AG04450 (cell line): ENCODE measurements at regions not wholly inside any gene's neighbourhood (a gene's known extent, or its start where the extent isn't known, plus 50 kb on each side); places are given as distances from the start of the nearest gene placed in this dataset.

ENCODE experiments used
- CTCF ChIA-PET: fragments of 300-600, 350-600 bp; formaldehyde crosslinking; extraction: SDS; loops from one replicate; lab custom pipeline; 2022; ENCODE audit warnings: antibody characterized with exemption, inconsistent platforms; lab: Charles Lee
- POLR2A ChIA-PET: fragments of 350-600 bp; formaldehyde crosslinking; extraction: SDS; loops from one replicate; lab custom pipeline; 2021; ENCODE audit warnings: antibody characterized with exemption, inconsistent platforms; lab: Yijun Ruan, JAX
- DNase-seq: peaks from one replicate; pipeline ENCODE4 v3.0.0-alpha.2; 2011; ENCODE audit warnings: low read depth, low spot score
- H3K27ac ChIP-seq: one replicate; pipeline ENCODE4 v1.5.1; 2012; ENCODE audit warnings: low read depth, low read length, control low read depth
- H3K27me3 ChIP-seq: one replicate; pipeline ENCODE4 v1.6.0; 2012; ENCODE audit warnings: low read length; ENCODE audit not compliant: control insufficient read depth, insufficient read depth
- H3K4me3 ChIP-seq: 2 replicates; pipeline ENCODE4 v1.5.1; 2011; ENCODE audit warnings: mild to moderate bottlenecking, low read depth, low read length, control low read depth
- H3K9me3 ChIP-seq: 2 replicates; pipeline ENCODE4 v1.5.1; 2012; ENCODE audit warnings: low read length; ENCODE audit not compliant: control insufficient read depth, insufficient read depth
- TF ChIP-seq, protein P1 (sequence below): IDR thresholded peaks from 2 replicates; pipeline ENCODE4 v1.5.1; 2011; ENCODE audit warnings: low read depth, low read length, control low read depth, inconsistent platforms

DNA sequence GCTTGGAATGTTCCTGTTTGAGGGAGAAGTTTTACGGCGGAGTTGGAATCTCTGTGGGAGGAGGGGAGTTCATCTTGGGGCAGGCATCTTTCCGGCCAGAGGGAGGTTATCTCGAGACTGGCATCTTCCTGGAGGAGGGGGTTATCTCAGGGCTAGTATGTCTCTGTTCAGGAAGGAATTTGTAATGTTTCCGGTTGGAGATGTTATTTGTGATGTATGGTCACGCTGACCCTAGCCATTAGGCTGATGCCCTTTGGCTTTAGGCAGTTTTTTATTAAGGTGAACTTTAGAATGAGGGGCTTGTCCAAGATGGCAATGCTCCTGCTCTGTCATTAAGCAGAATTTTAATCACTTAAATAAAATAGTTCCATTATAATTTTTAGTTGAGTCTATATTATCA lies 449.7 kb downstream of the PCDH10 start:
- H3K4me3 ChIP-seq, result no peak overlapping the region
- ChIA-PET CTCF (no interaction called here), POLR2A (no interaction called here)
- no peak for DNase-seq
- TF ChIP-seq, protein P1, sequence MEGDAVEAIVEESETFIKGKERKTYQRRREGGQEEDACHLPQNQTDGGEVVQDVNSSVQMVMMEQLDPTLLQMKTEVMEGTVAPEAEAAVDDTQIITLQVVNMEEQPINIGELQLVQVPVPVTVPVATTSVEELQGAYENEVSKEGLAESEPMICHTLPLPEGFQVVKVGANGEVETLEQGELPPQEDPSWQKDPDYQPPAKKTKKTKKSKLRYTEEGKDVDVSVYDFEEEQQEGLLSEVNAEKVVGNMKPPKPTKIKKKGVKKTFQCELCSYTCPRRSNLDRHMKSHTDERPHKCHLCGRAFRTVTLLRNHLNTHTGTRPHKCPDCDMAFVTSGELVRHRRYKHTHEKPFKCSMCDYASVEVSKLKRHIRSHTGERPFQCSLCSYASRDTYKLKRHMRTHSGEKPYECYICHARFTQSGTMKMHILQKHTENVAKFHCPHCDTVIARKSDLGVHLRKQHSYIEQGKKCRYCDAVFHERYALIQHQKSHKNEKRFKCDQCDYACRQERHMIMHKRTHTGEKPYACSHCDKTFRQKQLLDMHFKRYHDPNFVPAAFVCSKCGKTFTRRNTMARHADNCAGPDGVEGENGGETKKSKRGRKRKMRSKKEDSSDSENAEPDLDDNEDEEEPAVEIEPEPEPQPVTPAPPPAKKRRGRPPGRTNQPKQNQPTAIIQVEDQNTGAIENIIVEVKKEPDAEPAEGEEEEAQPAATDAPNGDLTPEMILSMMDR, result no peak
- H3K27ac ChIP-seq, result no peak overlapping the region
- H3K27me3 ChIP-seq, result no peaks in the 10 kb centered on the region
- H3K9me3 ChIP-seq, result no peaks in the 10 kb centered on the region

DNA sequence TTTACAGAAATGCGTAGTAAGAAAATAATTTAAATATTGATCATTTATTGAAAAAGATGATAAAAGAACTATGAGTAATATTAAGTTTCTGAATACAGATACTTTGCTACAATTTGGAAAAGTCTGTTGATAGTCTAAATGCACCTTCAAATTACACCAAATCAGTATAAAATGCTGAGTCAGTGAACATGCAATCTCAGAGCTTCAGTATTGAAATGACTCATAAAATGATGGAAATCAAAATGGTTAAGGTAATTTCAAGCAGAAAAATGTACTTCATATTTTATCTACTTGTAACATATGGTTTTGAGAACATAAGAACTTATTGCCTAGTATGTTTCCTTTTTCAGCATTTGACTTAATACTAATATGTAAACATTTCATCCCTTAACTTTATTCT lies 448.2 kb downstream of the PCDH10 start:
- Histone ChIP-seq H3K27ac (no peak overlapping the region), H3K27me3 (no peaks in the 10 kb centered on the region), H3K4me3 (no peak overlapping the region), H3K9me3 (no peaks in the 10 kb centered on the region)
- POLR2A ChIA-PET, result no interaction called here
- no peak for DNase-seq
- TF ChIP-seq, protein P1, result no peak
- CTCF ChIA-PET, result no interaction called here

DNA sequence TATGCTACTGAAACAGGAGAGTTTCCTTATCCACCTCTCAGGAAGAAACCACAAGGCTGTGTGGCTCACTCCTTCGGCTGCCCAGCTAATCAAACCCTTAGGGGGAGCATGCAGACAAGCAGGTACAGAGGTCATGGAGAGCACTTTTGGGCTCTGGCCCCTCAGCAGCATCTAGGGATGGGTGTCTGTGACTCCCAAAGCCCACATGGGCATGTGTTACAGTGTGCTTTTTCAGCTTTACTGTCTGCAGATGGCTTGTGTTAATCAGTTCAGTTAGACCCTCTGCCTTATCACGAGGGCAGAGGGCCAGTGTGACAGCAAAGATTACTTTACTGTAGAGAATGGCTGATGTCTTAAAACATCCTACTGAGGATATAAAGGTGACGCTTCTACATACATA lies 447.4 kb downstream of the PCDH10 start:
- DNase-seq, result no peak
- Histone ChIP-seq H3K4me3 (no peak overlapping the region), H3K9me3 (no peaks in the 10 kb centered on the region), H3K27me3 (no peaks in the 10 kb centered on the region), H3K27ac (no peak overlapping the region)
- CTCF ChIA-PET, result no interaction called here
- TF ChIP-seq, protein P1, result no peak
- POLR2A ChIA-PET, result no interaction called here

DNA sequence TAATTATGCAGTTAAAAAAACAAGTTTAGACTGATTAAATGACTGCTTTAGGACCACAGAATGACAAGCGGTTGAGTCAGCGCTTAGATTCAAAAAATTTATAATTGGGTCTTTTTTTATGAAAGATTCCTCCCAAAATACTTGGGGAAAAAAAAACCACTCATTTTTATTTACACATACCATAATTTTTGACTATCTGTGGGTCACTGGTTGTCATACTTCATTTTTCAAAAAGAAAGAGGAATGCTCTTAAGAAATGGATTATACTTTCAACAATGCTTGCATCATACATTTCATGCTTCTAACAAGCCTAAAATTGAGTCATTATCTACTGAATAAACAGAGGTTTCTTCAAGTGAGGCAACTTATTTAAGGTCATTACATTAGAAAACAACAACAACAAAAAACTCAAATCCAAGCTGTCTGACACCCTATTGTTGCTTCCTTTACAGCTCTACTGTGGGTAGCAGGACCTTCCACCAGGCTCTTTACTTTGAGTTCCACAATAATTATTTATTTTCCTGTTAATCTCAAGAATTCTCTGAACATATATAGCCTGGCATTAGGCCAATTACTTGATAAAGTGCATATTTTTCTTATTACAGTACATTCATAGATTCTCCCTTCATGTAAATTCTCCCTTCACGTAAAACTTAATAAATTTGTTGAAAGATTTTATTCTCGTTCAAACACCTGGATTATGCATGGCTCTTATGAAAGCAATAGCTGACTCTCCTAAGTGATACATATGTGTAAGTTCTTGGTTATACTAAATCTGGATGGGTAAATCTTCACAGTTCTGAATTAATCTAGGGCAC lies 445.5 kb downstream of the PCDH10 start:
- ChIA-PET CTCF (no interaction called here), POLR2A (no interaction called here)
- TF ChIP-seq, protein P1, result no peak
- no peak overlapping the region for H3K4me3 ChIP-seq
- no peaks in the 10 kb centered on the region for H3K27me3 ChIP-seq
- no peak overlapping the region for H3K27ac ChIP-seq
- H3K9me3 ChIP-seq, result no peaks in the 10 kb centered on the region
- no peak for DNase-seq

DNA sequence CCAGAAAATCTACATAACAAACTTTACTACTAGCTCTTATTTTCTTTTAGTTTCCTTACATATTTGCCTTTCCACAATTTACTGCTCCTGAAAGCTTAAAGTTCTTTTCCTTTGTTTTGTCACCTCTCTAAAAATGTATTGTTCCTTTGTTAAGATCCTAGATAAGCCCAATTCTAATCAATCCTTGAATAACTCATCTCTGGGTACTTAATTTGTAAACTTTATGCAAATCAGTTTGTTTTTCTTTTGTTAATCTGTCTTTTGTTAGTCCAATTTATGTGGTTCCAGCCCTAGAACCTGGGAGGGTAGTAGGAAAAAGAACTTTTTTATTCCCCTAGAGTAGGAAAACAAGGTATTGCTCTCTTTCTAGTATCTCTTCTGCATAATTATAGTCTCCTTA lies 444.7 kb downstream of the PCDH10 start:
- no peak overlapping the region for H3K27ac ChIP-seq
- TF ChIP-seq, protein P1, result no peak
- H3K27me3 ChIP-seq, result no peaks in the 10 kb centered on the region
- H3K9me3 ChIP-seq, result no peaks in the 10 kb centered on the region
- no peak overlapping the region for H3K4me3 ChIP-seq
- no peak for DNase-seq
- POLR2A ChIA-PET, result no interaction called here
- CTCF ChIA-PET, result no interaction called here
